Fibroblast of skin of left quadriceps (primary cell): ENCODE measurements at regions not wholly inside any gene's neighbourhood (a gene's known extent, or its start where the extent isn't known, plus 50 kb on each side); places are given as distances from the start of the nearest gene placed in this dataset.
"Not testable (repeated sequence)": the region's sequence is repeated elsewhere in the genome, so short reads cannot be mapped to it uniquely, and the experiment has no call there.

Source experiments
- DNase-seq, 2 experiments: peaks; one replicate each; pipeline ENCODE4 v3.0.0-alpha.2; 2013; ENCODE audit warnings: low read depth in 2 of 2

DNA sequence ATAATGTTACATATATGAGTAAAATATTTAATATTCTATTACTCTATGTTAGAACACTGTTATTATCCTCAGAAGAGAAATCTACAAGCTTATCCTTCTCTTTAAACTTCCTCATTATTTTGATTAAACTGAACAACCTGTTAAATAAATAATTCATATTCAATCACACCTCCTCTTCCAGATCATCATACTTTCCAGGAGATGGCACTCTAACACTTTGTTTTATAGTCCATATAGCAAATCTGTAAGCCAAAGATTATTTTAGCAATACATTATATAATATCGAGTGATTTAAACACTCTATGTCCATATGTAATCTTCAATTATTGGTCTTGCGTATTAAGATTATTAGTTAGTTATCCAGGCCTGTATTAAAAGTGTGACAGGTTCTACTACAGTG is 694.1 kb downstream of the ANKRD7 start:
- DNase-seq: no peak

- DNase-seq: no peak
These were observed 714.3 kb downstream of the ANKRD7 start for GRCh38 chr7:118938845-118939244.

- no peak for DNase-seq
These were observed 719.8 kb downstream of the ANKRD7 start for GRCh38 chr7:118944271-118944670.

- no peak for DNase-seq
These were observed 721.6 kb downstream of the ANKRD7 start for GRCh38 chr7:118945911-118946682.

- DNase-seq: no peak
These were observed 724.0 kb downstream of the ANKRD7 start for GRCh38 chr7:118948508-118948907.

- DNase-seq: no peak
These were observed 724.5 kb downstream of the ANKRD7 start for GRCh38 chr7:118949031-118949430.

DNA sequence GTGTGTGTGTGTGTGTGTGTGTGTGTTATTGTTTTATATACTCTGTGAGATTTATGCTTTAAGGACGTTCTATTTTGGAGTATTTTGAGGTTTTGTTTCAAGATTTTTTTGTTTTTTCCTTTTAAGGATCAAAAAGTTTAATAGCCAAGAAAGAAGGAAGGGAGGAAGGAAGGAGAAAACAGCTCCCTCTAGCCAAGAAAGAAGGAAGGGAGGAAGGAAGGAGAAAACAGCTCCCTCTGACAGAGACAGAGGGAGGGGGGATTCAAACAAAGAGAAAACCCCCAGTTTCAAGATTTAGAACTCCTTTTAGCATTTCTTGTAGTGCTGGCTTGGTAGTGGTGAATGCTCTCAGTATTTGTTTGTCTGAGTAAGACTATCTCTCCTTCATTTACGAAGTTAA is 731.8 kb downstream of the ANKRD7 start:
- DNase-seq: not testable (repeated sequence)

GRCh38 chr7:118969370-118969769 is 744.9 kb downstream of the ANKRD7 start:
- no peak for DNase-seq

DNA sequence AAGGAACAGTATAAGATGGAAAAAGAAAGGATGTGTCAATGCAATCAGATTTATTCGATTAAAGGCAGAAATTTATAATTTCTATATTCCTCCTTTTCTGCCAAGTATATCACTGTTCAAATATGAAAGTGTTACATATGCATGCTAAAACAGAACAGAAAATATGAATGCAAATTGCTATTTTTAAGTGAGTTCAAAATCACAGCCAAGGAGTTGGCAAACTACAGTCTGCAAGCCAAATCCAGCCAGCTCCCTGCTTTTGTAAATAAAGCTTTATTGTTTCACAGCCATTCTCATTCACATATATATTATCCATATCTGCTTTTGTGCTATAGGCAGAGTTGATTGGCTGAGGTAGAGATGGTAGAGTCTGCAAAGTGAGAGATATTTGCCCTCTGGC is 747.2 kb downstream of the ANKRD7 start:
- DNase-seq: no peak

DNA sequence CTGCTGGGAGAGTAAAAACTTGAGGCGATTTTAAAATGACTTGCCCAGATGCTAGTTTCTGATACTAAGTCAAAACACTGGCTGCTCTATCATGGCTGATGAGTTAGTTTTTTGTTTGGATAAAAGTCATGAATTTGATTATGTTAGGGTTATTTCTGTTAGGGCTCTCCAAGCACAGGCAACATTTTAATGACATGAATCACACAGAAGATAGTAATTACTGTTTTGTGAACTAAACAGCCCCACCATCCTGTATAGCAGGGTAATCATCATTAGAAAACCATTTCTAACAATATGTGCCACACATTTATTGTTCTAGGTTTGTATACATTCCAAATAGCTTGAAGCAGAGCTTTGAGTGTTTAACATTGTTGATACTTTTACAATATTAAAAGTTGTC is 750.3 kb downstream of the ANKRD7 start:
- DNase-seq: no peak

GRCh38 chr7:118995350-118995749 is 770.8 kb downstream of the ANKRD7 start:
- DNase-seq: no peak

GRCh38 chr7:119007236-119007635 is 782.7 kb downstream of the ANKRD7 start:
- no peak for DNase-seq

- DNase-seq: no peak
These were observed 786.1 kb downstream of the ANKRD7 start for GRCh38 chr7:119010635-119011034.

GRCh38 chr7:119026391-119026790 is 801.9 kb downstream of the ANKRD7 start:
- DNase-seq: no peak

DNA sequence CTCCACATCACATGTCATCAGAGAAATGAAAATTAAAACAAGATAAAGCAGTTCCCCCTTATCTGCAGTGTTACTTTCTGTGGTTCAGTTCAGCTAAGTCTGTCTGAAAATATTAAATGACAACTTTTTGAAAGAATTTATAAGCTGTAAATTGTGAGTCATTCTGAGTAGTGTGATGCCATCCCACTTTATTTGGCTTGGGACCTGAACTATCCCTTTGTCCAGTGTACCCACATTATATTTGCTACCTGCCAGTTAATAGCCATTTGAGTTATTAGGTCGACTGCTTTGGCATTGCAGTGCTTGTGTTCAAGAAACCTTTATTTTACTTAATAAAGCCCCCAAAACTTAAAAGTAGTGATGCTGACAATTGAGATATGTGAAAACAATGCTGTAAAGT is 804.2 kb downstream of the ANKRD7 start:
- no peak for DNase-seq

DNA sequence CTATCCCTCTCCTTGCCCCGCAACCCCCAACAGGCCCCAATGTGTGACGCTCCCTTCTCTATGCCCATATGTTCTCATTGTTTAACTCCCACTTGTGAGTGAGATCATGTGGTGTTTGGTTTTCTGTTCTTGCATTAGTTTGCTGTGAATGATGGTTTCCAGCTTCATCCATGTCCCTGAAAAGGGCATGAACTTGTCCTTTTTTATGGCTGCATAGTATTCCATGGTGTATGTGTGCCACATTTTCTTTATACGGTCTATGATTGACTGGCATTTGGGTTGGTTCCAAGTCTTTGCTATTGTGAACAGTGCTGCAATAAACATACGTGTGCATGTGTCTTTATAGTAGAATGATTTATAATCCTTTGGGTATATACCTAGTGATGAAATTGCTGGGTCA is 807.6 kb downstream of the ANKRD7 start:
- not testable (repeated sequence) for DNase-seq

DNA sequence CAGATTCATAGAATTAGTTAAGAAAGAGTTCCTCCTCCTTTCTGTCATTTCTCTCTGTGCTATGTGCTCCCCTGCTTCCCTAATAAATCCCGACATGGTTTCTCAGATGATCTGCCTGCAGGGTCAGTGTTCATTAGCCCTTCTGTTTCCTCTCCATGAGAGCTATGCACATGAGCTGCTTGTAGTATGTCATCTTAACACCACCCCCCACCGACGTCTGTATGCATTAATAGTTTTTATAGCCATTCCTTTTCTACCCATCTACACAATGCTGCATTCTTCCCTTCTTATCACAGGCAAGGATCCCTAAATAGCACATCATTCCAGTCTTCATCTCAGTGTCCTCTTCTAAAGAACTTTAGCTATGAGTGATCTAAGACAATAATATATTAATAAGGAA is 809.1 kb downstream of the ANKRD7 start:
- no peak for DNase-seq

GRCh38 chr7:119037941-119038340 is 813.4 kb downstream of the ANKRD7 start:
- DNase-seq: no peak

GRCh38 chr7:119046068-119046467 is 821.6 kb downstream of the ANKRD7 start:
- no peak for DNase-seq

- DNase-seq: no peak
These were observed 841.5 kb downstream of the ANKRD7 start for GRCh38 chr7:119065966-119066365.

DNA sequence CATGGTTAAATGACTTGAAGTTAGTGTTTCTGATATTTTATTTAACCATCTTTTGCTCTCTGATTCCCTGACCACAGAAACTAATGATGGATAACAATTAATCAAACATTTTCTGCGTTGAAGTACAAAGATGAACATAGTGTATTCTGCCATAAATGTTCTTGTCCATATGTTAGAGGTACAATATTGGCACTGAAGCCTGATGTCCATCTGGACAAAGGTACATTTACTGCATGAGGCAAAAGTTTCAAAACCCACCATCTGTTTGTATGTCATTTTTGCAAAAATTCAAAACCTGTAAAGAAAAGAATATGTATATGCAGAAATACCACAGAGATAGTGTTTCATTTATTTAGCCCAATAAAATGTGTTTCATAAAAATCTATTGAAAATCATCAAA is 861.5 kb downstream of the ANKRD7 start:
- no peak for DNase-seq

DNA sequence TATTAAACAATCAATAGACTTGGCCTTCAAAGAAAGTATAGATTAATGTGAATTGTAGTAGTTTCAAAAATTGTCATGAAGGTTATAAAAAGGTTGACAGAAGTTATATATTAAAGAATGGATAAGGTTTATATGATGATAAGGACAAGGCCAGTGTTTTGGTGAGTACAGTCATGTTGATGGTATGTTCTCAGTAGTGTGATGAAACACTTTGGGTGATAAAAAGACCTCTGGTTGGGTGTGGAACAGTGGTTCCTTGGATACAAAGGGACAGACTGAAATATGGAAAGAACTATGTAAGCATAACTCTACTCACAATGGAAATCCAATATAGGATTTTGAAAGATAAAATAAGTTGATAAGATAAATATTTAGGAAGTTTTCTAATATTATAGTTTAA is 866.3 kb downstream of the ANKRD7 start:
- DNase-seq: no peak

GRCh38 chr7:119096683-119097082 is 872.2 kb downstream of the ANKRD7 start:
- DNase-seq: no peak
